ENCODE measurements at regions not wholly inside any gene's neighbourhood (a gene's known extent, or its start where the extent isn't known, plus 50 kb on each side); places are given as distances from the start of the nearest gene placed in this dataset.
A peak's percentile ranks its signal among the peaks of the same experiment; 100 is the strongest.

DNA sequence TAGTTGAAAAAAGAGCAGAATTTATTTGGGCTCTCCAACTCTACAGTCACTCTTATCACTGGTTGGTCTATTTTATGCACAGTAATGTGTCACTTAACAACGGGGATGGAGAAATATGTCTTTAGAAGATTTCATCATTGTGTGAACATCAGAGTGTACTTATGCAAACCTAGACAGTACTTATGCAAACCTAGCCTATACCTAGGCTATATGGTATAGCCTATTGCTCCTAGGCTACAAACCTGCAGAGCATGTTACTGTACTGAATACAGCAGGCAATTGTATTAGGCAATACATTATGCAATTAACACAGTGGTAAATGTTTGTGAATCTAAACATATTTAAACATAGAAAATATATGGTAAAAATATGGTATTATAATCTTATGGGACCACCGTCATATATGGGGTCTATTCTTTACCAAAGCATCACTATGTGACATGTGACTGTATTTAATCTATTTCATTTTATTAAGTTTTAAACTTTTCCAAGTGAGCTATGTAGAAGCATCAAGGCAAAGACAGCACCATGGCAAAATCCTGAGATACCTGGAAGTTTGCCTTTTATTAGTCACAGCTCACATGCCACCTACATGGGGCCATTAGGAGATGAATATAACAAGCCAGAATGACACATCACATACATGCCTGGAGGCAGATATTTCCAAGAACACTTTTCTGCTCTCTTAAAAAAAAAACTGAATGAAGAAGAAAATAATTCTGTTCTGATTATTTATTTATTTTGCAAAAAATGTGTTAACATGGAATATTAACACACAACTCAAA, 537.4 kb downstream of the TUSC7 start:
- in situ Hi-C loops (cut with HindIII; ENCODE audit: low pct_unique_long_range_greater_than_20kb, low sequenced_read_pairs) = no loop called here

DNA sequence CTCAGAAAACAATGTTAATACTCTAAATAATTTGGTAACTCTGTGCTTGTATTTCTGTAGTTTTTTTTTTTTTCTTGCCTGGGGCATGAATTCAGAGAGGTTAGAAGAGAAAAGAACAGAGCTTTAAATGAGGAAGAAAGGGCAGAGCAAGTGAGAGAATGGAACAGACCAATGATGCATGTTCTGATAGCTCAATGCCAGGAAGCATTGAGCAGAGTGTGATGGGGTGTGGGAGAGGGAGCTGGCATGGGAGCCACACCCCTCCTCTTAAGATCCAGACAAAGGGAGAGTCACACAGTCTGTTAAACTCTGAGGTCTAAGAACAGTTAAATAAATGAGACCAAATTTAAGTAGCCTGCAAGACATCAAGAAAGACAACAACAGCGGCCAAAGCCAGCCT, 538.6 kb downstream of the TUSC7 start:
- in situ Hi-C loops (cut with HindIII; ENCODE audit: low pct_unique_long_range_greater_than_20kb, low sequenced_read_pairs) = no loop called here
- peak; percentile 3 for DNase-seq (ENCODE audit: low read depth)

More for the DNA sequence above, 537.4 kb downstream of the TUSC7 start:
- no peak for DNase-seq (ENCODE audit: low read depth)

DNA sequence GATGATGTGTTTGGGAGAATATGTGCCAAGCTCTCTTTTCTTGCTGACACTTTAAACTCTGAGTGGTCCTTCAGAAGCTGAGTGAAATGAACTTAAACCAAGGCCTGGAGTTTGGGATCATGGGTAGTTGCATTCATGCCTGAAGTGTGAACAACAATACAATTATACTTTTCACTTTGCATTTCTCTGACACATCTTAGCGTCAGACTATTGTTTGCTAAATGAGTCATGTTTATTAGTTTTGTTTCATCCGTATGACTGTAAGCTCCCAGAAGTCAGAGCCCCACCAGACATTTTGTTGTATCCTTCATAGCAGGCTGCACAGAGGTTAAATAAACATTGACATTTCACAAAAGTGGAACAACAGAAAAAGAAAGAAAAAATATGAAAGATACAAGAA, 542.6 kb downstream of the TUSC7 start:
- in situ Hi-C loops (cut with HindIII; ENCODE audit: low pct_unique_long_range_greater_than_20kb, low sequenced_read_pairs) = no loop called here
- DNase-seq (ENCODE audit: low read depth) = peak; percentile 74

DNA sequence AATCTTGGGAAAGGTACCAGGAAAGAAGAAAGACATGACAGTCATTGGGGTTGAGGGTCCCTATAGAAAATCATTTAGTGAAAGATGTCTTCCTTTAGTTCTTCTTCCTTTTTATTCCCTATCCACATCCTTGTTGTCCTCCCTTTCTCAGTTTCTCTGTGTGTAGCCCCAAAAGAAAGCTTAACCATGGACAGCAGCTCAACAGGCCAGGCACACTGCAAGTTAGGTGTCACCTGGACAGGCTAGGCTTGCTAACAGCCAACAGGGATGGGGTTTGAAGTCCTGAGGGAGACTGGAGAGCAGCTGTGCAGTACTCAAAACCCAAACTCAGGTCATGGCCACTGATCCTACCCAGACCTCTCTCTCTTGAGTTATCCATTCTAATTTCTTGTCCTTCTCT, 543.1 kb downstream of the TUSC7 start:
- in situ Hi-C loops (cut with HindIII; ENCODE audit: low pct_unique_long_range_greater_than_20kb, low sequenced_read_pairs) = no loop called here
- no peak for DNase-seq (ENCODE audit: low read depth)

DNA sequence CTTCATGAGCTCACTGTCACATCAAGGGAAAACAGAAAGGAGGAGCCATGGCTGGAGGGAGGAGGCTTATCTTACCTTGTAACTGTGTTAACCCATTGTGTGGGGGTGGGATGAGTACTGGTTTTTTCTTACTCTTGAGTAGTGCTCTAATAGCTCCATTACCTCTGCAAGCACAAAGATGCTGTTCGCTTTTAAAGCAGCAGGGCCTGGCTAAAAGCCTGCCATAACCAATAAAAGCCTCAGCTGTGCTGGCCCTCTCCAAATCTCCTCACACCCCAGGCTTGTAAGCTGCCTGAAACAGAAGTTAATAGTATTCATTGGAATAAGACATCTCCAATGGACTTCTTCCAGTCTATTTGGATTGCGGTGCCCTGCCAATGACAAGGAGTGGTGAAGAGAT, 544.1 kb downstream of the TUSC7 start:
- in situ Hi-C loops (cut with HindIII; ENCODE audit: low pct_unique_long_range_greater_than_20kb, low sequenced_read_pairs) = no loop called here
- no peak for DNase-seq (ENCODE audit: low read depth)

DNA sequence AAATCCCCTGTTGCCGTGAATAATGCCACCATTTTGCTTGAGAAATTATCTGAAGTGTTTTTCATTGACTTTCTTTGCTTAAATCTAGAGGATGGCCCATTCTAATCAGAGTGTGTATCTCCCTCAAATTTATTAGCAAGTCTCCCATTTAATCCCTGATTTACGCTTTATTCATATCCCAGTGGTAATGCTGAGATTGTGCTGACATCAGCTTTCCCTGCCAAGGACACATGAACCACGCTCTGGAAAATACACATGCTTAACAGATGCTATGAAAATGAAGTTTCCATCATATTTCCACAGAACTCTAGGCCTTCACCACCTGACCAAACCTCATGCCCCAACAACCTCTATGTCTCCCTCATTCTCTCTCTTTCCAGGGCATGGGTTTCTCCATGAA, 545.4 kb downstream of the TUSC7 start:
- DNase-seq (ENCODE audit: low read depth) = no peak
- in situ Hi-C loops (cut with HindIII; ENCODE audit: low pct_unique_long_range_greater_than_20kb, low sequenced_read_pairs) = no loop called here

DNA sequence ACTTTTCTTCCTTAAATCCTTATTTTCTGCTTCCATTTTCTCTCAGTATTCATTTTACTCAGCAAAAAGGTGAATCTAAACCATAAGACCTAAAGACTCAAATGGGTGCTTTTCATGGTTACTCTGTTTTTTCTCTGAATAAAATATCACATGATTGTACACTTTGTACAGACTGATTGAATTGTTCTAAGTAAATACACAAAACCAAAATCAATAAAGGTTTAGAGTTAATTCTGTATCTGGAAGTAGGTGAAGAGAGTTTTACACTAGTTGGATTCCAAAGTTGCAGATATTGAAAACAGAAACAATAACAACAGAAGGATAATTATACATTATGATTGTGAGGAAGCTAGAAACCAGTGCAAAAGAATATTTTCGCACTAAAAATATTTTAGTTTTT, 546.2 kb downstream of the TUSC7 start:
- in situ Hi-C loops (cut with HindIII; ENCODE audit: low pct_unique_long_range_greater_than_20kb, low sequenced_read_pairs) = no loop called here
- DNase-seq (ENCODE audit: low read depth) = no peak

DNA sequence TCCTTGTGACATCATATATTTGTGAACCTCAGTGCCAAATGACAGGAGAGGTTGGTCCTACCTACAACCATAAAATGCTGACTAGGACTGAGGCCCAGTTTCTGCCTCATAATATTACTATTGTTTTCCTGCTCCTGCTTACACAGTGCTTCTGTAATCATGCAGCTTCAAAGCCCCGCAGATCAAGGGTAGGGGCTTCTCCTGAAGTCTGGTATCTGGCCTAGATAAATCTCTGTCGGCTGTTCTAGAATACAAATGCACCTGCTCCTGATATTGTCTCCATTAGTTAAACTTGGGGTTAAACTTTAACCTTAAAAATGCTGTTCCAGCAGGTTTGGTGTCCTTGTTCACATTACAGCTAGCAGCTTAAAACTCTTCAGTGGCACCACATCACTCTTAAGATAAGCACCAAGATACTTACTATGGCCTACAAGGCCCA, 552.4 kb downstream of the TUSC7 start:
- in situ Hi-C loops (cut with HindIII; ENCODE audit: low pct_unique_long_range_greater_than_20kb, low sequenced_read_pairs) = no loop called here
- no peak for DNase-seq (ENCODE audit: low read depth)

DNA sequence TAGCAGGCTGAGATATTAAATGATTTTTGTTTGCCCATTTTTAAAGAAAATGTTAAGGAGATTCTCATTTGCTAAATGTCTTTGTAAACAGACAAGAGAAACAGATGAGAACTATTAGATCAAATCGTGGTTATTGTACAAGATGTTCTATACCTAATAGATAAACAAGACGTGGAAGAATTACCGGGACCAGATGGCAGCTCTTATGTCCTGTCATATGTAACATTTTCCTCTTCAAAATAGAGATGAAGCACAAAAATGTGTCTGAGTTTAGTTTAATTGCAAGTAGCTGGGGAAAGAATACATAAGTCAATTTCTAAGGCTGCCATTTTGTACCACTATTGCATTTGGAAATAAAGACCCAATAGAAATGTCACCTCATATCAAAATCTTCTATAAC, 553.7 kb downstream of the TUSC7 start:
- no peak for DNase-seq (ENCODE audit: low read depth)
- in situ Hi-C loops (cut with HindIII; ENCODE audit: low pct_unique_long_range_greater_than_20kb, low sequenced_read_pairs) = no loop called here

DNA sequence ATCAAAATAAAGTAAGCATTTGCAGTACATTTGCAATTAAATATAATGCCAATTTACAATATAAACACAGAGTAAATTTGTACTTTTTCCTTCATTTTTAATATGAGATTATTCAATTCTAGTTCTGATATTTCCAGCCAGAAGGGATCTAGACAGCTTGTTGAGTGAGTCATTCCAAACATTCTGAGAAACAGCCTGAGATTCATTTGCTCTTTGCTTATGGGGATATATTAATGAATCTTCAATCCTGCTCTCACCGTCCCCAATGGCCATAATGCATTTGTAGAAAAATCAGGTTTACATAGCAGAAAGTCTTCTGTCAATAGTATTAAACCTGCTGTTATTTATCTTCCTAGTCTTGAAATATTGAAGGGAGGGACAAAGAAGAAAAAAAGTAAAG, 554.2 kb downstream of the TUSC7 start:
- no peak for DNase-seq (ENCODE audit: low read depth)
- in situ Hi-C loops (cut with HindIII; ENCODE audit: low pct_unique_long_range_greater_than_20kb, low sequenced_read_pairs) = no loop called here

DNA sequence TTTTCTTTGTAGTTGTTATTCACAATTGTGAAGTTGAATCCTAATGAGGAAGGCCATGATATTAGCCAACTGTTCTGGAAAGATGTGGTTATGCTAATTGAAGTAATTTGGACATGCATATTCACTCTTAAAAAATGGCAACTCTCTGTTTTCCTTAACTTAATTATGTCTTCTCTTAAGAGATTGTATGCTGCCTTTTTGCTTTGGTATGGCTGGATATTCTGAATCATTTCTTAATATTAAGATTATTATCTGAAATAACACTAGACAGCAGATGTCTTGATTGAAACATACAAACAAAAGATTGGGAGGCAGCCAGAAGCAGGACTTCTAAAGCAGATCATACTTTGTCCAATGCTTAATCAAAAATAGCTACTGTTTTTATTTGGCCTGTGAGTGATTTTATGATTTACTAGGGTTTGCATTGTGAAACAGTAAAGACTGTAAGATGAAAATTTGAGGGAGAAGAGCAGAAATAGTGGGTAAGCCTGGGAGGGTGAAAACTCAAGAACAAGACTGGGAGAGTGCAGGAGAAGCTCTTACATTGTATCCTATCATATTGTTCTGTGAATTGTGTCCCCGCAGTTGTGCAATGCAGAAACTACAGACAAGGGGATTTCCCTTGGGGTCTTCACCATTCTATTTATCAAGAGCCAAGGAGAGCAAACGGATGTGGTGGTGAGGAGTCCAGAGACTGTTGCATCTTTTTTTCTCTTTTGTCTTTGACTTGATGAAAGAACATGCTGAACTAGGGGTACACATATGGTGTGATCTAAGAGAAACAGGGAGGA, 554.8 kb downstream of the TUSC7 start:
- in situ Hi-C loops (cut with HindIII; ENCODE audit: low pct_unique_long_range_greater_than_20kb, low sequenced_read_pairs) = no loop called here
- DNase-seq (ENCODE audit: low read depth) = no peak

DNA sequence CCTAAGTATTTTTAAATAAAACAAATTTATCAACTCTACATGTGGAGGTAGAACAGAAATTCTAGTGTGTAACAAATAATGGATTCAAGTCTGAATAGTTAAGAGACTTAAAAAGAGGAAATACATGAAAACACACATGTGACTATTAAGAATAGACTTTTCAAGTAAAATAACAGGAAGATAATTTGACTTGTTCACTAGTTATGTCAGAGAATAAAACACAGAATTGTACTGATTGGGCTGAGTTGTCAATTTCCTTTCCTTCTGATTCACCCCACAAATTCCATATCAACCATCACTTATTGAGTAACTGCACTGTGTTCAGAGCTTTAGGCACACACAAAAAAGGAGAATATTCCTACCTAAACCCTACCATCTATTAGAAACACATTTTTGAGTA, 557.2 kb downstream of the TUSC7 start:
- DNase-seq (ENCODE audit: low read depth) = no peak
- in situ Hi-C loops (cut with HindIII; ENCODE audit: low pct_unique_long_range_greater_than_20kb, low sequenced_read_pairs) = no loop called here

DNA sequence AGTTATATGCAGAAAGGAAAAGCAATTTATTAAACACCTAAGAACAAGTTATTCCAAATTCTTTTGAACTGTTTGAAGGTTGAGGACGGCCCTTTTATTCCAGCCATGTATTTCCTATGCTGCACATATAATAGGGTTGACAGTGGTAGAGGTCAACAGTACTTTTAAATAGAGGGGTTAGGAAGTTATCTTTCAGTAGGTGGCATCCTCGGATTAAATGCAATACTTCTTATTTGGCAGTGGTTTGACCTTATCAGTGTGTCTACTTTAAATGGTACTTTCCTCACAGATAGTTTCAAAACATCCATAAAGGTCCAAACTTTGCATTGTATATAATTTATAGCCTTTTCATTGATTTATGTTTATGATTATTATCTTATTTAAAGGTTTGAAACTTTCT, 558.7 kb downstream of the TUSC7 start:
- DNase-seq (ENCODE audit: low read depth) = no peak
- in situ Hi-C loops (cut with HindIII; ENCODE audit: low pct_unique_long_range_greater_than_20kb, low sequenced_read_pairs) = no loop called here

DNA sequence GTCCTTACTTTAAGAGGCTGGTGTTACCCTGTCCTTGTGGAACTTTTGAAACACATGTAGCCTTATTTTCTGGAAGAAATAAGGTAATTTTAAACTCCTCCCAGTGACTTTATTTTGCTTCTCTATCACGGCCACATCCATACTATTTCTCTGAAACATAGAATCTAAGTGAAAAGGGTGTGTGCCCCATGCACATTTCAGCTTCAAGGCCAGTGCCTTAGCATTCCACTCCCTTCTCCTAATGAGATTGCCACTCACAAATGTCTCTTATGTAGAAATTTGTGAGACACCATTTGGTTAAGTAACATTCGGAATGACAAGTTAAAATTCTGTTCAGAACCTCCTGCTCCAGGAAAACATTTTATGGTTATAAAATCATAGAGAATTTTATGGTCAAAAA, 562.7 kb downstream of the TUSC7 start:
- in situ Hi-C loops (cut with HindIII; ENCODE audit: low pct_unique_long_range_greater_than_20kb, low sequenced_read_pairs) = no loop called here
- no peak for DNase-seq (ENCODE audit: low read depth)

DNA sequence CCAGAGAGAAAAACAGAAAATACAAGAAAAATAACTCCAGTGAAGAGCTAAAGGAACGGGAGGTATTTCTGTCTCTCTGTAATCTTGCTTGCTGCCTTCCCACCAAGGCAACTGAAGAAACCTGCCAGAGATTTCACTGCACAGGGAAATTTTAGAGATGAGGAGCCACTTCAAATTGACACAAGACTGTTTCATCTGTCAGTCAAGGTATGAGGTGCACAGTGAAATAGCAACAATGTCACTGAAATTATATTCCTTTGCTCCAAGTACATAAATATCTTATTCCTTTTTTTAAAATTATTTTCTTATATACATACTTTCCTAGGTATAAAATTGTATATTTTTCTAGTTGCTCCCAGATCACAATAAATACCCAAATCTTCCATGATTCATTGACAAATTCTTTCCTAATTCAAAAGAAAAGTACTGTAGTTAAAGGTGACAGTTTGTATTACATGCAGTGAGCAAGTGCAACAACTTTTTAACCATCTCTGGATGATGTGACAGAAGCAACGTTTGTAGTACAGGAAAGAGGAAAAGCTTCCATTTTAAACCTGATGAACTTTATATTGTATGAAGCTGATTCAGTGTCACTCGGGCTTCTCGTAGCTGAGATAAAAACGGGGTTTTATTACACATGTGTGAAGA, 563.4 kb downstream of the TUSC7 start:
- no peak for DNase-seq (ENCODE audit: low read depth)
- in situ Hi-C loops (cut with HindIII; ENCODE audit: low pct_unique_long_range_greater_than_20kb, low sequenced_read_pairs) = no loop called here

DNA sequence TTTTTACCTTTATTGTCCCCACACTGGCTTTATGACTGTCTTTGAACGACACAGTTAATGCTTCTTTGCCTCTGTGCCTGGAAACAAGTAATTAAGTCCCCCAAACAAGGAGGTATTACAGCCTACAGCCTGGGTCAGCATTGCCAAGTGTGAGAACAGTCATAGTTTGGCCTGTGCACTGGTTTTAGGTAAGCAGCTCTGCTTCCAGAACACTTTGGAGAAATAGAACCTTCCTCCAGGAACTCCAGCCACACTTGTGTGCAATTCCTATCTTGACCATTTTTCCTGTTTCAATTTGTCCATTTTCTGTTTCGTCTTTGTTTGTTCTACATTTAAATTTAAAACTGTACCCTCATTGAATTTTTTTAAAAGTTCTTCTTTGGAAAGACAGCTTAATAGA, 568.2 kb downstream of the TUSC7 start:
- in situ Hi-C loops (cut with HindIII; ENCODE audit: low pct_unique_long_range_greater_than_20kb, low sequenced_read_pairs) = no loop called here
- no peak for DNase-seq (ENCODE audit: low read depth)

DNA sequence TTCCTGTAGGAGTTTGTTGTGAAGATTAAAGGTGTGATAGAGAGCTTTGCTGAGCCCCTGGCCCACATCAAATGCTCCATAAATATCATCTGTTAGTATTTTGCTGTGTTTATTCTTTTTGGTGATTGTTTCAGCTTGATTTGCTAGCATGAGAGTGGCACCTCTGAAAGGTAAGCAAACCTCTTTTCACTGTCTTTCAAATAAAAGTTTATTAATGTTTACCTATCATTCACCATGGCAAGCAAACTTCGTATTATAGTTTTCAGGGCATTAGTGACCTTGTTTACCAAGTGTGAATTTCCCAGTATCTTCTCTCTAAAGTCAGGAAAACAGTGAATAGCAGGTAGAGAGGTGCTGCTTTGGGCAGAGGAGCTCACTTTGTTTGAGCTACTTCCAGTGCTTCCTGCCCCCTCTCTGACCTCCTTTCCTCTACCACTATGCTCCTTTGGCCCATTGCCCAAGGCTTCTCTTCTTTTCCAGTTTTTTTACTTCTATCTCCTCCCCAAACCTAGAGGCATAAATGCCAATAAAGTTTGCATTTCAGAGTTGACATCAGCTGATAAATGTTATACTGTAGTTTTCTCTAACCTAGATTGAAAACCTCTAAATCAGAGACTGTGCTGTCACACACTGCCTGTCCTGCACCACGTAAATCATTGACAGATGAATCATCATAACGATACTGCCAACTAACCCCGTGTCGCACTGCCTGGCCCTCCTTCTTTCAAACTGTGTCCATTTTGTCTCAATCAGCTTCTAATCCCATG, 569.0 kb downstream of the TUSC7 start:
- DNase-seq (ENCODE audit: low read depth) = peak; percentile 79
- in situ Hi-C loops (cut with HindIII; ENCODE audit: low pct_unique_long_range_greater_than_20kb, low sequenced_read_pairs) = no loop called here

DNA sequence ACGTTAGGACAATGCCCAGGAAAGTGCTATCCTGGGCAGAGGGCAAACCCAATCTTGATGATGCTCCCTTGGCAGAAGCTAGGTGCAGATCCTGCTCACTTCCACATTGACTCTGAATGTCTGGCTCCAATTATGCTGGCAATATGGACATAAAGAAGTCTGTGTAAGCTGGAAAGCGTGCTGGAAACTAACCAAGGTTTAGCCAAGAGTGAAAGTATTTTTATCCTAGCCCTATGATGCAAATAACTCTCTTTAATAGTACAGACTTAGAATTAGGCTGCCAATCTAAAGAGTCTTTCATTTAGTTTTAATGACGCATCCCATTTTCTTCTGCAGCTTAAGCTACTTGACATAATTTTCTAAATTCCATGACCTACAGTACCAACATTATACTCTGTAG, 571.8 kb downstream of the TUSC7 start:
- in situ Hi-C loops (cut with HindIII; ENCODE audit: low pct_unique_long_range_greater_than_20kb, low sequenced_read_pairs) = no loop called here

DNA sequence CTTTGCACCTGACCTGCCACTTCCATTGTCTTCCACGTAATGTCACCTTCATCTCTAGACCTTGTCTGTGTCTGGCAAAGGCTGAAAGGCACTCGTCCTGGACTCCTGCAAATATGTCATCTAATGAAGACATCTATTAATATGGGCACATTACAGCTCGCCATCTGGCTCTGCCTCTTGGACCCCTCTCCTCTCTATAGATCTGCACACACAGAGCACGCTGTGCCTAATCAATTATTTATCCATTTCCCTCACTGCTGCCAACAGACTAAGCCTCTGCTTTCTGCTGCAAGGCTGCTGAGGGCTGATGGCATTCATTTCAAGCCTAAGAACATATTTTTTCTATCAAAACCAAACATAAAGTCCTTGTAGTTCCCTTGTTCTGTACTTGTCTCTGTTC, 573.0 kb downstream of the TUSC7 start:
- DNase-seq (ENCODE audit: low read depth) = no peak
- in situ Hi-C loops (cut with HindIII; ENCODE audit: low pct_unique_long_range_greater_than_20kb, low sequenced_read_pairs) = no loop called here

More for the DNA sequence above, 571.8 kb downstream of the TUSC7 start:
- no peak for DNase-seq (ENCODE audit: low read depth)
